ENCODE measurements at regions not wholly inside any gene's neighbourhood (a gene's known extent, or its start where the extent isn't known, plus 50 kb on each side); places are given as distances from the start of the nearest gene placed in this dataset.

GRCh38 chr14:101643651-101644050 lies 82.4 kb downstream of the DIO3 start:
- TF ChIP-seq CTCF (IDR thresholded peaks at IDR 0.05), result no peak
- TF ChIP-seq POLR2A (IDR thresholded peaks at IDR 0.05), result no peak
